ENCODE measurements at regions not wholly inside any gene's neighbourhood (a gene's known extent, or its start where the extent isn't known, plus 50 kb on each side); places are given as distances from the start of the nearest gene placed in this dataset.

DNA sequence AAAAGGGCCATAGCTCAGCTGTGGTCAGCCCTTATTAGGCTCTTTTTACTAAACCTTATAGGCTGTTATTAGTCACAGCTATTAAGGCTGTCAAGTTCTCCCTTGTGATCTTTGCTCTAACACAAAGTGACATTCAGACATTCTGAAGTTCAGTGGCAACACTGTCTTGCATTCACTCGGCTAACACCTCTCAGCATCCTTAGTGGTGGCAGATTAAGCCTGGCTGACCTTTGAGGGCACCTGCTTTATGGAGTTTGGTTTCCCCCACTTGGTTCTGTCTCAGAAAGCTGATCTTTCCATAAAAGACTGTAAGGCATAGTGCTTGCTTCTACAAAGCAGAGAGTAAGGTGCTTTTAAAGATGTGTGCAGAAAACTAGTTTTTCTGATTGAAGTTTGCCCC is 677.4 kb upstream of the TMEM132C start:
- no peak overlapping the region for H3K27ac ChIP-seq
- DNase-seq = no peak
- in situ Hi-C loops (cut with HindIII; ENCODE audit: low pct_ligation_motif_present, low sequenced_read_pairs) = no loop called here
- no peaks in the 10 kb centered on the region for H3K36me3 ChIP-seq (replicated peaks)
- TF ChIP-seq, protein P1, sequence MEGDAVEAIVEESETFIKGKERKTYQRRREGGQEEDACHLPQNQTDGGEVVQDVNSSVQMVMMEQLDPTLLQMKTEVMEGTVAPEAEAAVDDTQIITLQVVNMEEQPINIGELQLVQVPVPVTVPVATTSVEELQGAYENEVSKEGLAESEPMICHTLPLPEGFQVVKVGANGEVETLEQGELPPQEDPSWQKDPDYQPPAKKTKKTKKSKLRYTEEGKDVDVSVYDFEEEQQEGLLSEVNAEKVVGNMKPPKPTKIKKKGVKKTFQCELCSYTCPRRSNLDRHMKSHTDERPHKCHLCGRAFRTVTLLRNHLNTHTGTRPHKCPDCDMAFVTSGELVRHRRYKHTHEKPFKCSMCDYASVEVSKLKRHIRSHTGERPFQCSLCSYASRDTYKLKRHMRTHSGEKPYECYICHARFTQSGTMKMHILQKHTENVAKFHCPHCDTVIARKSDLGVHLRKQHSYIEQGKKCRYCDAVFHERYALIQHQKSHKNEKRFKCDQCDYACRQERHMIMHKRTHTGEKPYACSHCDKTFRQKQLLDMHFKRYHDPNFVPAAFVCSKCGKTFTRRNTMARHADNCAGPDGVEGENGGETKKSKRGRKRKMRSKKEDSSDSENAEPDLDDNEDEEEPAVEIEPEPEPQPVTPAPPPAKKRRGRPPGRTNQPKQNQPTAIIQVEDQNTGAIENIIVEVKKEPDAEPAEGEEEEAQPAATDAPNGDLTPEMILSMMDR (IDR thresholded peaks at IDR 0.05; ENCODE audit: low read depth, low read length, missing control alignments) = no peak
- H3K27me3 ChIP-seq (replicated peaks) = no peaks in the 10 kb centered on the region
- H3K4me3 ChIP-seq (ENCODE audit: low read depth, low read length) = no peak overlapping the region

- Histone ChIP-seq H3K27me3 (replicated peaks) (no peaks in the 10 kb centered on the region), H3K4me3 (ENCODE audit: low read depth, low read length) (no peak overlapping the region), H3K36me3 (replicated peaks) (no peaks in the 10 kb centered on the region), H3K27ac (no peak overlapping the region)
- TF ChIP-seq, protein P1 (IDR thresholded peaks at IDR 0.05; ENCODE audit: low read depth, low read length, missing control alignments) = no peak
- no peak for DNase-seq
- in situ Hi-C loops (cut with HindIII; ENCODE audit: low pct_ligation_motif_present, low sequenced_read_pairs) = no loop called here
Observed at GRCh38 chr12:127590868-127591267, 676.1 kb upstream of the TMEM132C start.

DNA sequence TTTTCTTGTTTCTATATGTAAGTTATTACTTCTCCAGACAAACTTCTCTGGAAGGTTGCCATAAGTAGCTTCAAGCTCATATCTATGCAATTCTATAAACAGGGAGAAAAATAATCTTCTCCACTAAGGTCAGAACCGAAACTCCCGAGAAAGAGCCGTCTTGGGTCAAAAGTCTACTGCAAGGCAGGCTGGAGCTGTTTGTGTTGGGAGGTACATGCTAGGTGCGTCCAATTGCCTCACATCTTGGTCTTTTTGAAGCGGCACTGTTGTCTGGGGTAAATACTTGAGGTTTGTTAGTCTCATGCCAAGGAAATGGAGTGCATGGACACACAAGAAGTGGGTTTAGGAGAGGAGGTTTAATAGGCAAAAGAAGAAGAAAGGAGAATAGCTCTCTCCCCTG is 674.7 kb upstream of the TMEM132C start:
- H3K27ac ChIP-seq = no peak overlapping the region
- TF ChIP-seq, protein P1 (IDR thresholded peaks at IDR 0.05; ENCODE audit: low read depth, low read length, missing control alignments) = no peak
- no peaks in the 10 kb centered on the region for H3K27me3 ChIP-seq (replicated peaks)
- in situ Hi-C loops (cut with HindIII; ENCODE audit: low pct_ligation_motif_present, low sequenced_read_pairs) = no loop called here
- H3K36me3 ChIP-seq (replicated peaks) = no peaks in the 10 kb centered on the region
- no peak for DNase-seq
- no peak overlapping the region for H3K4me3 ChIP-seq (ENCODE audit: low read depth, low read length)

DNA sequence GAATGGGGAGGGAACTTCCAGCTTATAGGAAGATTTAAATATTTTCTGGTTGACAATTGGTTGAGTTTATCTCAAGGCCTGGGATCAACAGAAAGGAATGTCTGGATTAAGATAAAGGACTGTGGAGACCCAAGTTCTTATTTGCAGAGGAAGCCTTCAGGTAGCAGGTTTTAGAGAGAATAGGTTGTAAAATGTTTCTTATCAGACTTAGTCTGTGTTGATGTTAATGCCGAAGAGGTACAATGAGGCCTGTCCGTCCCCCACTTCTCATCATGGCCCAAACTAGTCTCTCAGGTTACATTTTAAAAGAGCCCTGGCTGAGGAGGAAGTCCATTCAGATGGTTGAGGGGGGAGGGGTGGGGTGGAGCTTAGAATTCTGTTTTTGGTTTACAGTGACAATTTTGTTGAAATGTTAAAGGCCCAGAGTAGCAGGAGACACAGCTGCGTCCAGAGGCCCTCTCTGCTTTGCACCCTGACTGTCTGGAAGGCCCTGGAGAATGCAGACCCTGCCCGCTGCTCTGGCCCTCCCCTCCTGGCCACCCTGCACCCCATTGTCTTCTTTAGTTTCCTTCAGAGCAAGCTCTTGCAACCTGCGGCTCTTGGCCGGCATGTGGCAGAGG is 672.5 kb upstream of the TMEM132C start:
- no peaks in the 10 kb centered on the region for H3K27me3 ChIP-seq (replicated peaks)
- TF ChIP-seq, protein P1 (IDR thresholded peaks at IDR 0.05; ENCODE audit: low read depth, low read length, missing control alignments) = no peak
- H3K4me3 ChIP-seq (ENCODE audit: low read depth, low read length) = no peak overlapping the region
- H3K27ac ChIP-seq = no peak overlapping the region
- DNase-seq = no peak
- in situ Hi-C loops (cut with HindIII; ENCODE audit: low pct_ligation_motif_present, low sequenced_read_pairs) = no loop called here
- H3K36me3 ChIP-seq (replicated peaks) = no peaks in the 10 kb centered on the region

DNA sequence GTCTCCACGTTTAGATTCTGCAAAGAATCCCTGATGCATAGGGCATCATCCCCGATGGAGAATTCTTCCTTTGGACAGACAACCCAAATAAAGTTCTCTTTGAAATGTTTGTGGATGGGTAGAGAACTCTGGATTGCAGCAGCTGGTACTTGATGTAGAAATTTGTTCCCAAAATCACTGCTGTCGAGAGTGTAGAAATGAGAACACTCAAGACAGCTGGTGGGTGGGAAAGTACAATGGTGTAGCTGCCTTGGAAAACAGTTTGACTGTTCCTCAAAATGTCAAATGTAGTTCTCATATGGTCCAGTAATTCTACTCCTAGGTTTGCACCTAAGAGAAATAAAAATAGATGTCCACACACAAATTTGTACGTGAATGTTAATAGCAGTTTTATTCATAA is 671.5 kb upstream of the TMEM132C start:
- Histone ChIP-seq H3K27me3 (replicated peaks) (no peaks in the 10 kb centered on the region), H3K27ac (no peak overlapping the region), H3K4me3 (ENCODE audit: low read depth, low read length) (no peak overlapping the region), H3K36me3 (replicated peaks) (no peaks in the 10 kb centered on the region)
- no peak for DNase-seq
- in situ Hi-C loops (cut with HindIII; ENCODE audit: low pct_ligation_motif_present, low sequenced_read_pairs) = no loop called here
- TF ChIP-seq, protein P1 (IDR thresholded peaks at IDR 0.05; ENCODE audit: low read depth, low read length, missing control alignments) = no peak

GRCh38 chr12:127596891-127597290 is 670.1 kb upstream of the TMEM132C start:
- in situ Hi-C loops (cut with HindIII; ENCODE audit: low pct_ligation_motif_present, low sequenced_read_pairs) = no loop called here
- DNase-seq = no peak
- no peak overlapping the region for H3K27ac ChIP-seq
- no peaks in the 10 kb centered on the region for H3K36me3 ChIP-seq (replicated peaks)
- TF ChIP-seq, protein P1 (IDR thresholded peaks at IDR 0.05; ENCODE audit: low read depth, low read length, missing control alignments) = no peak
- no peak overlapping the region for H3K4me3 ChIP-seq (ENCODE audit: low read depth, low read length)
- H3K27me3 ChIP-seq (replicated peaks) = no peaks in the 10 kb centered on the region
